GM12878 (cell line): ENCODE measurements at regions not wholly inside any gene's neighbourhood (a gene's known extent, or its start where the extent isn't known, plus 50 kb on each side); places are given as distances from the start of the nearest gene placed in this dataset.

ENCODE experiments used
- ATAC-seq: fragments of 200-7000 bp; cut with Tn5 transposase; 3 replicates; pipeline ENCODE4 v1.9.1; 2020; ENCODE audit warnings: mild to moderate bottlenecking, moderate library complexity
- BruUV-seq: library from RNA; stranded (reverse); fragments of 400-500 nt; replicated peaks from 2 replicates; lab custom pipeline; 2021; lab: Mats Ljungman, UMichigan
- CTCF ChIA-PET: fragments of 300-600 bp; sonication (Branson Sonifier 250); formaldehyde crosslinking; extraction: SDS; loops from one replicate; lab custom pipeline; 2021; ENCODE audit warnings: inconsistent platforms; lab: Yijun Ruan, JAX
- POLR2A ChIA-PET: fragments of 350-600 bp; formaldehyde crosslinking; extraction: SDS; loops from one replicate; lab custom pipeline; 2021; ENCODE audit warnings: inconsistent platforms; lab: Charles Lee
- RAD21 ChIA-PET: fragments of 300-600 bp; sonication (Branson Sonifier 250); formaldehyde crosslinking; loops from one replicate; lab custom pipeline; 2023; ENCODE audit warnings: antibody characterized with exemption; ENCODE audit not compliant: unreplicated experiment; lab: Charles Lee
- SMC1A ChIA-PET: fragments of 300-600 bp; sonication (Branson Sonifier 250); formaldehyde crosslinking; loops from one replicate; lab custom pipeline; 2023; ENCODE audit not compliant: unreplicated experiment, uncharacterized antibody; lab: Charles Lee
- DNase-seq: peaks from one replicate; pipeline ENCODE4 v3.0.0-alpha.2; 2011; ENCODE audit warnings: low read depth, low spot score
- FAIRE-seq: peaks from 3 replicates; lab custom pipeline; 2011; peaks lifted over from hg19 to GRCh38; lab: Jason Lieb, UNC
- H2AFZ ChIP-seq: 2 replicates; pipeline ENCODE4 v1.6.0; 2011; ENCODE audit warnings: low read depth, low read length, control low read depth; ENCODE audit not compliant: control insufficient read depth
- H3K27ac ChIP-seq: 2 replicates; pipeline ENCODE4 v1.5.1; 2011; ENCODE audit warnings: control low read depth; ENCODE audit not compliant: control insufficient read depth, insufficient read depth
- H3K27me3 ChIP-seq, 2 experiments: replicated peaks in 1 of 2; 2 replicates each; pipeline versions ENCODE4 v1.6.0 to v1.6.1; 2011; ENCODE audit warnings: low read length in 1 of 2; ENCODE audit not compliant: control insufficient read depth in 2 of 2, insufficient read depth in 2 of 2
- H3K36me3 ChIP-seq, 2 experiments: 2 replicates each; pipeline ENCODE4 v1.5.1; 2011; ENCODE audit warnings: low read length in 1 of 2; ENCODE audit not compliant: control insufficient read depth in 2 of 2, insufficient read depth in 2 of 2
- H3K4me1 ChIP-seq: 2 replicates; pipeline ENCODE4 v1.6.1; 2011; ENCODE audit warnings: mild to moderate bottlenecking, low read length, moderate library complexity, mixed read lengths; ENCODE audit not compliant: control insufficient read depth, insufficient read depth
- H3K4me2 ChIP-seq: 2 replicates; pipeline ENCODE4 v1.6.0; 2011; ENCODE audit warnings: control low read depth; ENCODE audit not compliant: control insufficient read depth, insufficient read depth
- H3K4me3 ChIP-seq: fragments of 200-600 bp; sonication (generic); 2 replicates; pipeline ENCODE4 v1.5.1; 2016
- H3K79me2 ChIP-seq: 2 replicates; pipeline ENCODE4 v1.6.0; 2011; ENCODE audit warnings: low read length; ENCODE audit not compliant: control insufficient read depth, insufficient read depth
- H3K9ac ChIP-seq: 2 replicates; pipeline ENCODE4 v1.8.0; 2011; ENCODE audit warnings: low read length, control low read depth, mixed read lengths; ENCODE audit not compliant: control insufficient read depth, insufficient read depth
- H3K9me3 ChIP-seq: replicated peaks from 3 replicates; pipeline ENCODE4 v1.5.1; 2011; ENCODE audit warnings: mild to moderate bottlenecking, low read length; ENCODE audit not compliant: control insufficient read depth, insufficient read depth
- H4K20me1 ChIP-seq: 2 replicates; pipeline ENCODE4 v1.6.0; 2011; ENCODE audit not compliant: control insufficient read depth, insufficient read depth
- BACH1 ChIP-seq: fragments of 450-650 bp; IDR thresholded peaks from 2 replicates; pipeline ENCODE4 v1.6.1; 2017; ENCODE audit warnings: mild to moderate bottlenecking, borderline replicate concordance
- KAT2A ChIP-seq: conservative IDR thresholded peaks from 2 replicates; pipeline ENCODE4 v1.6.1; 2011; ENCODE audit warnings: low read depth, low read length; ENCODE audit not compliant: control insufficient read depth
- MTA3 ChIP-seq: IDR thresholded peaks from 2 replicates; pipeline ENCODE4 v1.6.1; 2012; ENCODE audit warnings: low read length, inconsistent platforms, borderline replicate concordance
- MYC ChIP-seq: IDR thresholded peaks from 2 replicates; pipeline ENCODE4 v1.6.1; 2011; ENCODE audit warnings: mild to moderate bottlenecking, low read length, moderate library complexity, inconsistent platforms; ENCODE audit not compliant: insufficient read depth, insufficient replicate concordance, insufficient read length, severe bottlenecking
- NBN ChIP-seq: fragments of 450-650 bp; IDR thresholded peaks from 2 replicates; pipeline ENCODE4 v1.6.1; 2016
- PML ChIP-seq: IDR thresholded peaks from 2 replicates; pipeline ENCODE4 v1.6.1; 2012; ENCODE audit warnings: low read length, inconsistent platforms
- RB1 ChIP-seq: fragments of 450-650 bp; formaldehyde crosslinking; IDR thresholded peaks from 2 replicates; pipeline ENCODE4 v1.6.1; 2017; ENCODE audit warnings: mild to moderate bottlenecking, borderline replicate concordance
- SREBF1 ChIP-seq: IDR thresholded peaks from 2 replicates; pipeline ENCODE4 v1.6.1; 2012; ENCODE audit warnings: mild to moderate bottlenecking, low read length
- SREBF2 ChIP-seq: IDR thresholded peaks from 2 replicates; pipeline ENCODE4 v1.6.1; 2012; ENCODE audit warnings: mild to moderate bottlenecking, low read length
- ZNF217 ChIP-seq: fragments of 450-650 bp; IDR thresholded peaks from 2 replicates; pipeline ENCODE4 v1.6.1; 2017; ENCODE audit warnings: antibody characterized with exemption, mild to moderate bottlenecking
- ZZZ3 ChIP-seq: IDR thresholded peaks from 2 replicates; pipeline ENCODE4 v1.6.1; 2011; ENCODE audit warnings: low read depth; ENCODE audit not compliant: control insufficient read depth, insufficient read length
- WGBS: methylation state at CpG from one replicate; pipeline ENCODE4 v1.1.6; 2016; ENCODE audit warnings: low lambda C conversion rate; ENCODE audit not compliant: insufficient replicate concordance, insufficient coverage; ENCODE audit errors: missing lambda C conversion rate; 5-methylcytosine and 5-hydroxymethylcytosine counted together
- in situ Hi-C: fragments of 300-500 bp; cut with MboI; formaldehyde crosslinking; loops from 9 replicates; pipeline ENCODE4 v1.14.3; 2018; ENCODE audit warnings: mixed read lengths
- intact Hi-C: fragments of 100-400 bp; cut with micrococcal nuclease; formaldehyde crosslinking; loops from one replicate; pipeline ENCODE4 v1.14.2; 2022; ENCODE audit not compliant: unreplicated experiment
- TF ChIP-seq, protein P1 (sequence below): fragments of 450-650 bp; IDR thresholded peaks from 2 replicates; pipeline ENCODE4 v1.6.1; 2017; ENCODE audit warnings: borderline replicate concordance
- TF ChIP-seq, protein P2 (sequence below): IDR thresholded peaks from 2 replicates; pipeline ENCODE4 v1.6.1; 2012; ENCODE audit warnings: low read depth, low read length, improper control_type of control experiment

DNA sequence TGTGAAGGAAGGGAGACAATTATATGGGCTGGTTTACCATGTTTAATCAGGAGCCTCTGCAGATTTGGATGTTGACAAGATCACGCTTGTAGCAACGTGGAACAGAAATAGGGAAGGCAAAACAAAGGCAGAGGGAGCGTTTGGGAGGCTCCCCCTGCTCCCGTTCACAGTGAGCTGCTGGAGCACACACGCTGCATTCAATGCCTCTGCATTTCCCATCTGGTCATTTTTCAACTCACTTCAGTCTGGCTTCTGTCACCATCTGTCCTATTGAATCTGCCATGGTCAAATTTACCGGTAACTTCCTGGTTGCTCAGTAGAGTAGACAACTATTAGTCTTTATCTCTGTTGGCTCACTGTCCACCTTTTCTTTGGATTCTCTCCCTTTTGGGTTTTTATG is 91.0 kb downstream of the NHLRC3 start:
- TF ChIP-seq MTA3, result no peak
- no peak for TF ChIP-seq SREBF2
- no peak for TF ChIP-seq PML
- no peak for TF ChIP-seq NBN
- TF ChIP-seq MYC, result no peak
- no peak for TF ChIP-seq KAT2A
- TF ChIP-seq ZZZ3, result no peak
- no peak overlapping the region for H3K4me2 ChIP-seq
- in situ Hi-C loops, result no loop called here
- ChIA-PET CTCF (interaction anchor here (1.5 to 2.1 kb wide), 2 partner anchors 25 to 483 kb away, joined by 3 to 4 read pairs; no protein-coding TSS in a partner anchor), RAD21 (no interaction called here), SMC1A (no interaction called here), POLR2A (no interaction called here)
- intact Hi-C loops, result no loop called here
- no TSS peak for BruUV-seq
- no peaks in the 10 kb centered on the region for H3K4me1 ChIP-seq
- H3K36me3 ChIP-seq, result no peaks in the 10 kb centered on the region
- ATAC-seq (no peak), DNase-seq (no peak), FAIRE-seq (no peak)
- H3K27ac ChIP-seq, result no peak overlapping the region
- 10% methylated on average over 6 of the region's 6 CpGs for WGBS
- H2AFZ ChIP-seq, result no peak overlapping the region
- H3K4me3 ChIP-seq, result no peak overlapping the region
- H4K20me1 ChIP-seq, result no peaks in the 10 kb centered on the region
- H3K9me3 ChIP-seq, result no peaks in the 10 kb centered on the region
- peaks cover 0 to 2% of the 10 kb centered on the region in 2 experiments; a peak in 2 of 4 replicates for H3K27me3 ChIP-seq
- no peaks in the 10 kb centered on the region for H3K79me2 ChIP-seq
- H3K9ac ChIP-seq, result no peak overlapping the region

DNA sequence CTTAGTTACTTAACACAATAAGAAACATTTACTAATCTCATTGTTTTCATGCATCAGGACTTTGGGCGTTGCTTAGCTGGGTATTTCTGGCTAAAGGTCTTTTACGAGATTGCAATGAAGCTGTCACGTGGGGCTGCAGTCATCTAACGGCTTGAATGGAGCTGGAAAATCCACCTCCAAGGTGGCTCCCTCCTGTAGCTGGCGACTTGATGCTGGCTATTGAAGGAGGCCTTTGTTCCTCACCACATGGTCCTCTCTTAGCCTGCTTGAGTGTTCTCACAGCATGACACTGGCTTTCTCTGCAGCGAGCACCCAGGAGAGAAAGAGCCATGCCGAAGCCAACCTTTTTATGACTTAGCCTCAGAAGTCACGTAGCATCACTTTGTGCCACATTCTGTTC is 92.0 kb downstream of the NHLRC3 start:
- Histone ChIP-seq H3K79me2 (no peaks in the 10 kb centered on the region), H3K4me1 (no peaks in the 10 kb centered on the region), H4K20me1 (no peaks in the 10 kb centered on the region), H2AFZ (no peak overlapping the region), H3K27ac (no peak overlapping the region), H3K4me3 (no peak overlapping the region), H3K4me2 (no peak overlapping the region), H3K9ac (no peak overlapping the region), H3K27me3 (peaks cover 0 to 2% of the 10 kb centered on the region in 2 experiments; a peak in 2 of 4 replicates), H3K36me3 (no peaks in the 10 kb centered on the region), H3K9me3 (no peaks in the 10 kb centered on the region)
- in situ Hi-C loops, result no loop called here
- ATAC-seq, result no peak
- no peak for TF ChIP-seq RB1
- TF ChIP-seq SREBF1, result no peak
- TF ChIP-seq, protein P1, sequence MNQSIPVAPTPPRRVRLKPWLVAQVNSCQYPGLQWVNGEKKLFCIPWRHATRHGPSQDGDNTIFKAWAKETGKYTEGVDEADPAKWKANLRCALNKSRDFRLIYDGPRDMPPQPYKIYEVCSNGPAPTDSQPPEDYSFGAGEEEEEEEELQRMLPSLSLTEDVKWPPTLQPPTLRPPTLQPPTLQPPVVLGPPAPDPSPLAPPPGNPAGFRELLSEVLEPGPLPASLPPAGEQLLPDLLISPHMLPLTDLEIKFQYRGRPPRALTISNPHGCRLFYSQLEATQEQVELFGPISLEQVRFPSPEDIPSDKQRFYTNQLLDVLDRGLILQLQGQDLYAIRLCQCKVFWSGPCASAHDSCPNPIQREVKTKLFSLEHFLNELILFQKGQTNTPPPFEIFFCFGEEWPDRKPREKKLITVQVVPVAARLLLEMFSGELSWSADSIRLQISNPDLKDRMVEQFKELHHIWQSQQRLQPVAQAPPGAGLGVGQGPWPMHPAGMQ, result no peak
- TF ChIP-seq, protein P2, sequence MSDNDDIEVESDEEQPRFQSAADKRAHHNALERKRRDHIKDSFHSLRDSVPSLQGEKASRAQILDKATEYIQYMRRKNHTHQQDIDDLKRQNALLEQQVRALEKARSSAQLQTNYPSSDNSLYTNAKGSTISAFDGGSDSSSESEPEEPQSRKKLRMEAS, result no peak
- no peak for TF ChIP-seq ZNF217
- TF ChIP-seq KAT2A, result no peak
- TF ChIP-seq BACH1, result no peak
- BruUV-seq, result no TSS peak
- ChIA-PET SMC1A (interaction anchor here (1.3 kb wide), 1 partner anchor 478 kb away, joined by 3 read pairs; no protein-coding TSS in a partner anchor), RAD21 (interaction anchor here (1.2 kb wide), 1 partner anchor 486 kb away, joined by 3 read pairs; no protein-coding TSS in a partner anchor), POLR2A (no interaction called here), CTCF (interaction anchor here (2.1 to 3.3 kb wide), 2 partner anchors 14 to 482 kb away, joined by 4 to 17 read pairs; no protein-coding TSS in a partner anchor)
- intact Hi-C loops, result no loop called here
- no peak for FAIRE-seq
- no peak for DNase-seq
- 12% methylated on average over 8 of the region's 8 CpGs for WGBS
